Fibroblast of lung (primary cell): ENCODE measurements at regions not wholly inside any gene's neighbourhood (a gene's known extent, or its start where the extent isn't known, plus 50 kb on each side); places are given as distances from the start of the nearest gene placed in this dataset.

ENCODE experiments used
- DNase-seq, 2 donors: peaks; one replicate each; pipeline versions ENCODE4 v3.0.0 to v3.0.0-alpha.2; 2010; ENCODE audit warnings: low read depth in 2 of 2
- H2AFZ ChIP-seq: 2 replicates; pipeline ENCODE4 v1.5.1; 2012; ENCODE audit warnings: low read length, control low read depth, inconsistent platforms
- H3K27ac ChIP-seq: 2 replicates; pipeline ENCODE4 v1.5.1; 2011; ENCODE audit warnings: low read length, control low read depth; ENCODE audit not compliant: insufficient read depth
- H3K27me3 ChIP-seq: 2 replicates; pipeline ENCODE4 v1.5.1; 2011; ENCODE audit warnings: mild to moderate bottlenecking, low read length; ENCODE audit not compliant: control insufficient read depth, insufficient read depth
- H3K36me3 ChIP-seq: 2 replicates; pipeline ENCODE4 v1.5.1; 2011; ENCODE audit warnings: low read length; ENCODE audit not compliant: control insufficient read depth, insufficient read depth
- H3K4me1 ChIP-seq: 2 replicates; pipeline ENCODE4 v1.5.1; 2011; ENCODE audit warnings: low read length; ENCODE audit not compliant: control insufficient read depth, insufficient read depth; ENCODE audit errors: extremely low read depth
- H3K4me2 ChIP-seq: 2 replicates; pipeline ENCODE4 v1.5.1; 2011; ENCODE audit warnings: low read length, control low read depth; ENCODE audit not compliant: insufficient read depth; ENCODE audit errors: extremely low read depth
- H3K4me3 ChIP-seq, 4 experiments: fragments of 200-600 bp in 1 of 4; sonication (generic) in 1 of 4; replicated peaks in 1 of 4; 2 replicates each; pipeline ENCODE4 v1.5.1; 2011 to 2016; ENCODE audit warnings: low read length in 4 of 4, low read depth in 3 of 4, mild to moderate bottlenecking in 3 of 4, control low read depth in 2 of 4, inconsistent platforms in 1 of 4, mixed read lengths in 1 of 4; ENCODE audit not compliant: insufficient read depth in 1 of 4; ENCODE audit errors: control extremely low read depth in 1 of 4
- H3K79me2 ChIP-seq: 2 replicates; pipeline ENCODE4 v1.5.1; 2012; ENCODE audit warnings: mild to moderate bottlenecking, low read length, inconsistent platforms; ENCODE audit not compliant: control insufficient read depth, insufficient read depth
- H3K9ac ChIP-seq: 2 replicates; pipeline ENCODE4 v1.5.1; 2011; ENCODE audit warnings: mild to moderate bottlenecking, low read length, control low read depth; ENCODE audit not compliant: insufficient read depth
- H3K9me3 ChIP-seq: 2 replicates; pipeline ENCODE4 v1.5.1; 2012; ENCODE audit warnings: low read depth, low read length; ENCODE audit not compliant: control insufficient read depth, insufficient read depth
- H4K20me1 ChIP-seq: 2 replicates; pipeline ENCODE4 v1.5.1; 2011; ENCODE audit warnings: low read length; ENCODE audit not compliant: control insufficient read depth, insufficient read depth; ENCODE audit errors: extremely low read depth
- CTCF ChIP-seq, 2 donors: IDR thresholded peaks in 1 of 2; conservative IDR thresholded peaks in 1 of 2; 1 replicate in 1 of 2; 2 replicates in 1 of 2; pipeline ENCODE4 v1.5.1; 2011 to 2012; ENCODE audit warnings: low read length in 2 of 2, control low read depth in 1 of 2, inconsistent platforms in 1 of 2, low read depth in 1 of 2, mild to moderate bottlenecking in 1 of 2
- EZH2 ChIP-seq: IDR thresholded peaks from 2 replicates; pipeline ENCODE4 v1.5.1; 2012; ENCODE audit warnings: low read length, control low read depth, mild to moderate bottlenecking; ENCODE audit errors: missing control alignments

- H3K36me3 ChIP-seq, result no peaks in the 10 kb centered on the region
- H3K27me3 ChIP-seq, result no peaks in the 10 kb centered on the region
- no peaks in the 10 kb centered on the region for H3K9me3 ChIP-seq
- TF ChIP-seq EZH2 (no peak), CTCF (conservative IDR thresholded peaks at IDR 0.05 in 1 of 2, IDR thresholded peaks at IDR 0.05 in 1 of 2; ENCODE audit: low read depth in 1 of 2, low read length in 2 of 2) (no peak)
- H3K4me2 ChIP-seq, result no peak overlapping the region
- H2AFZ ChIP-seq, result no peak overlapping the region
- no peak overlapping the region for H3K4me3 ChIP-seq
- peak in 1 of 2 donors; percentile 5 for DNase-seq
- no peaks in the 10 kb centered on the region for H3K79me2 ChIP-seq
- H3K27ac ChIP-seq, result no peak overlapping the region
- no peaks in the 10 kb centered on the region for H4K20me1 ChIP-seq
- no peaks in the 10 kb centered on the region for H3K4me1 ChIP-seq
- H3K9ac ChIP-seq, result no peak overlapping the region
These were observed 155.5 kb upstream of the WWC1 start for GRCh38 chr5:168135897-168136296.

GRCh38 chr5:168136340-168136739, 155.1 kb upstream of the WWC1 start:
- TF ChIP-seq EZH2 (no peak), CTCF (conservative IDR thresholded peaks at IDR 0.05 in 1 of 2, IDR thresholded peaks at IDR 0.05 in 1 of 2; ENCODE audit: low read depth in 1 of 2, low read length in 2 of 2) (no peak)
- Histone ChIP-seq H3K4me1 (no peaks in the 10 kb centered on the region), H3K27ac (no peak overlapping the region)

GRCh38 chr5:168137265-168137664, 154.2 kb upstream of the WWC1 start:
- no peaks in the 10 kb centered on the region for H3K27me3 ChIP-seq

More at GRCh38 chr5:168136340-168136739, 155.1 kb upstream of the WWC1 start:
- H2AFZ ChIP-seq, result no peak overlapping the region
- H3K79me2 ChIP-seq, result no peaks in the 10 kb centered on the region
- no peaks in the 10 kb centered on the region for H3K9me3 ChIP-seq
- H3K4me3 ChIP-seq, result no peak overlapping the region
- DNase-seq, result no peak
- no peak overlapping the region for H3K4me2 ChIP-seq
- H3K36me3 ChIP-seq, result no peaks in the 10 kb centered on the region
- no peaks in the 10 kb centered on the region for H4K20me1 ChIP-seq
- no peaks in the 10 kb centered on the region for H3K27me3 ChIP-seq
- no peak overlapping the region for H3K9ac ChIP-seq

More at GRCh38 chr5:168137265-168137664, 154.2 kb upstream of the WWC1 start:
- Histone ChIP-seq H4K20me1 (no peaks in the 10 kb centered on the region), H3K9me3 (no peaks in the 10 kb centered on the region), H3K4me3 (no peak overlapping the region), H3K4me1 (no peaks in the 10 kb centered on the region), H3K4me2 (no peak overlapping the region), H3K36me3 (no peaks in the 10 kb centered on the region), H3K27ac (no peak overlapping the region), H3K79me2 (no peaks in the 10 kb centered on the region), H2AFZ (no peak overlapping the region), H3K9ac (no peak overlapping the region)
- TF ChIP-seq EZH2 (no peak), CTCF (conservative IDR thresholded peaks at IDR 0.05 in 1 of 2, IDR thresholded peaks at IDR 0.05 in 1 of 2; ENCODE audit: low read depth in 1 of 2, low read length in 2 of 2) (no peak)
- DNase-seq, result no peak
